H1 (cell line): ENCODE measurements at regions not wholly inside any gene's neighbourhood (a gene's known extent, or its start where the extent isn't known, plus 50 kb on each side); places are given as distances from the start of the nearest gene placed in this dataset.

ENCODE experiments used
- CBX5 ChIP-seq: fragments of 300-800, 300-1000 bp; sonication (generic); IDR thresholded peaks from 2 replicates; pipeline ENCODE4 v1.7.1; 2016; ENCODE audit warnings: antibody characterized with exemption, low read length, low read depth
- EP300 ChIP-seq, 2 experiments: IDR thresholded peaks; 1 replicate in 1 of 2; 2 replicates in 1 of 2; pipeline ENCODE4 v1.6.1; 2011 to 2012; ENCODE audit warnings: low read depth in 2 of 2, low read length in 2 of 2, mild to moderate bottlenecking in 2 of 2, borderline replicate concordance in 1 of 2, inconsistent platforms in 1 of 2, moderate library complexity in 1 of 2
- POLR2AphosphoS5 ChIP-seq: IDR thresholded peaks from 2 replicates; pipeline ENCODE4 v1.6.1; 2011; ENCODE audit warnings: low read depth, low read length
- TAF7 ChIP-seq: optimal IDR thresholded peaks from 2 replicates; pipeline ENCODE3; 2011; ENCODE audit warnings: low read depth, mild to moderate bottlenecking, inconsistent platforms, low read length, moderate library complexity, borderline replicate concordance
- TCF12 ChIP-seq: IDR thresholded peaks from 2 replicates; pipeline ENCODE4 v1.6.1; 2011; ENCODE audit warnings: low read depth, mild to moderate bottlenecking, low read length
- TF ChIP-seq, protein P1 (sequence below): fragments of 300-600 bp; sonication (generic); IDR thresholded peaks from 2 replicates; pipeline ENCODE4 v1.7.1; 2012; ENCODE audit warnings: low read length, moderate library complexity, mild to moderate bottlenecking, inconsistent platforms; ENCODE audit not compliant: insufficient replicate concordance
- TF ChIP-seq, protein P2 (sequence below), 3 experiments: IDR thresholded peaks; 1 replicate in 2 of 3; 2 replicates in 1 of 3; pipeline versions ENCODE4 v1.5.1 to v1.6.1; 2011; ENCODE audit warnings: low read length in 3 of 3, mild to moderate bottlenecking in 3 of 3, inconsistent platforms in 2 of 3, low read depth in 1 of 3, moderate library complexity in 1 of 3; ENCODE audit not compliant: insufficient read depth in 1 of 3; ENCODE audit errors: control extremely low read depth in 1 of 3

DNA sequence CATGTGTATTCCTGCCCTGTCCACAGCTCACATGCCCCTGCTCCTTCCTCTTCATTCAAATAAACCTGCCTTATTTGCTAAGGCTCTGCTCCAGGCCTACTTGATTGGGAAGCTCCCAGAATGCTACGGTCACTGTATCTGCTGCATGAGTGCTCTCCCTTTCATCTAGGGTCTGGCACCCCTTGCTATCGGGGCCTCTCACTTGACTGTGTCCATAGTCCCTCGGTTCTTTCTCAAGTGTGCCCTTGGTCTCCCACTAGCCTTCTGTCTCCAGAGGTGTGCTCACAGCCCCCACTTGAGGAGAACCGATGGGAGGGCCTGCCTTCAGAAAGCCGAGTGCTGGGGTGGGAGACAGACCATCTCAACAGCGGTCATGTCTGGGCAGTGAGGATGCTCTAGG, 57.4 kb upstream of the NMNAT3 start (continued):
- TF ChIP-seq, protein P1, sequence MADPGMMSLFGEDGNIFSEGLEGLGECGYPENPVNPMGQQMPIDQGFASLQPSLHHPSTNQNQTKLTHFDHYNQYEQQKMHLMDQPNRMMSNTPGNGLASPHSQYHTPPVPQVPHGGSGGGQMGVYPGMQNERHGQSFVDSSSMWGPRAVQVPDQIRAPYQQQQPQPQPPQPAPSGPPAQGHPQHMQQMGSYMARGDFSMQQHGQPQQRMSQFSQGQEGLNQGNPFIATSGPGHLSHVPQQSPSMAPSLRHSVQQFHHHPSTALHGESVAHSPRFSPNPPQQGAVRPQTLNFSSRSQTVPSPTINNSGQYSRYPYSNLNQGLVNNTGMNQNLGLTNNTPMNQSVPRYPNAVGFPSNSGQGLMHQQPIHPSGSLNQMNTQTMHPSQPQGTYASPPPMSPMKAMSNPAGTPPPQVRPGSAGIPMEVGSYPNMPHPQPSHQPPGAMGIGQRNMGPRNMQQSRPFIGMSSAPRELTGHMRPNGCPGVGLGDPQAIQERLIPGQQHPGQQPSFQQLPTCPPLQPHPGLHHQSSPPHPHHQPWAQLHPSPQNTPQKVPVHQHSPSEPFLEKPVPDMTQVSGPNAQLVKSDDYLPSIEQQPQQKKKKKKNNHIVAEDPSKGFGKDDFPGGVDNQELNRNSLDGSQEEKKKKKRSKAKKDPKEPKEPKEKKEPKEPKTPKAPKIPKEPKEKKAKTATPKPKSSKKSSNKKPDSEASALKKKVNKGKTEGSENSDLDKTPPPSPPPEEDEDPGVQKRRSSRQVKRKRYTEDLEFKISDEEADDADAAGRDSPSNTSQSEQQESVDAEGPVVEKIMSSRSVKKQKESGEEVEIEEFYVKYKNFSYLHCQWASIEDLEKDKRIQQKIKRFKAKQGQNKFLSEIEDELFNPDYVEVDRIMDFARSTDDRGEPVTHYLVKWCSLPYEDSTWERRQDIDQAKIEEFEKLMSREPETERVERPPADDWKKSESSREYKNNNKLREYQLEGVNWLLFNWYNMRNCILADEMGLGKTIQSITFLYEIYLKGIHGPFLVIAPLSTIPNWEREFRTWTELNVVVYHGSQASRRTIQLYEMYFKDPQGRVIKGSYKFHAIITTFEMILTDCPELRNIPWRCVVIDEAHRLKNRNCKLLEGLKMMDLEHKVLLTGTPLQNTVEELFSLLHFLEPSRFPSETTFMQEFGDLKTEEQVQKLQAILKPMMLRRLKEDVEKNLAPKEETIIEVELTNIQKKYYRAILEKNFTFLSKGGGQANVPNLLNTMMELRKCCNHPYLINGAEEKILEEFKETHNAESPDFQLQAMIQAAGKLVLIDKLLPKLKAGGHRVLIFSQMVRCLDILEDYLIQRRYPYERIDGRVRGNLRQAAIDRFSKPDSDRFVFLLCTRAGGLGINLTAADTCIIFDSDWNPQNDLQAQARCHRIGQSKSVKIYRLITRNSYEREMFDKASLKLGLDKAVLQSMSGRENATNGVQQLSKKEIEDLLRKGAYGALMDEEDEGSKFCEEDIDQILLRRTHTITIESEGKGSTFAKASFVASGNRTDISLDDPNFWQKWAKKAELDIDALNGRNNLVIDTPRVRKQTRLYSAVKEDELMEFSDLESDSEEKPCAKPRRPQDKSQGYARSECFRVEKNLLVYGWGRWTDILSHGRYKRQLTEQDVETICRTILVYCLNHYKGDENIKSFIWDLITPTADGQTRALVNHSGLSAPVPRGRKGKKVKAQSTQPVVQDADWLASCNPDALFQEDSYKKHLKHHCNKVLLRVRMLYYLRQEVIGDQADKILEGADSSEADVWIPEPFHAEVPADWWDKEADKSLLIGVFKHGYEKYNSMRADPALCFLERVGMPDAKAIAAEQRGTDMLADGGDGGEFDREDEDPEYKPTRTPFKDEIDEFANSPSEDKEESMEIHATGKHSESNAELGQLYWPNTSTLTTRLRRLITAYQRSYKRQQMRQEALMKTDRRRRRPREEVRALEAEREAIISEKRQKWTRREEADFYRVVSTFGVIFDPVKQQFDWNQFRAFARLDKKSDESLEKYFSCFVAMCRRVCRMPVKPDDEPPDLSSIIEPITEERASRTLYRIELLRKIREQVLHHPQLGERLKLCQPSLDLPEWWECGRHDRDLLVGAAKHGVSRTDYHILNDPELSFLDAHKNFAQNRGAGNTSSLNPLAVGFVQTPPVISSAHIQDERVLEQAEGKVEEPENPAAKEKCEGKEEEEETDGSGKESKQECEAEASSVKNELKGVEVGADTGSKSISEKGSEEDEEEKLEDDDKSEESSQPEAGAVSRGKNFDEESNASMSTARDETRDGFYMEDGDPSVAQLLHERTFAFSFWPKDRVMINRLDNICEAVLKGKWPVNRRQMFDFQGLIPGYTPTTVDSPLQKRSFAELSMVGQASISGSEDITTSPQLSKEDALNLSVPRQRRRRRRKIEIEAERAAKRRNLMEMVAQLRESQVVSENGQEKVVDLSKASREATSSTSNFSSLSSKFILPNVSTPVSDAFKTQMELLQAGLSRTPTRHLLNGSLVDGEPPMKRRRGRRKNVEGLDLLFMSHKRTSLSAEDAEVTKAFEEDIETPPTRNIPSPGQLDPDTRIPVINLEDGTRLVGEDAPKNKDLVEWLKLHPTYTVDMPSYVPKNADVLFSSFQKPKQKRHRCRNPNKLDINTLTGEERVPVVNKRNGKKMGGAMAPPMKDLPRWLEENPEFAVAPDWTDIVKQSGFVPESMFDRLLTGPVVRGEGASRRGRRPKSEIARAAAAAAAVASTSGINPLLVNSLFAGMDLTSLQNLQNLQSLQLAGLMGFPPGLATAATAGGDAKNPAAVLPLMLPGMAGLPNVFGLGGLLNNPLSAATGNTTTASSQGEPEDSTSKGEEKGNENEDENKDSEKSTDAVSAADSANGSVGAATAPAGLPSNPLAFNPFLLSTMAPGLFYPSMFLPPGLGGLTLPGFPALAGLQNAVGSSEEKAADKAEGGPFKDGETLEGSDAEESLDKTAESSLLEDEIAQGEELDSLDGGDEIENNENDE, result no peak
- TF ChIP-seq TCF12 (no peak), EP300 (IDR thresholded peaks at IDR 0.05; ENCODE audit: borderline replicate concordance in 1 of 2, low read depth in 2 of 2, low read length in 2 of 2) (no peak), TAF7 (no peak), CBX5 (no peak), POLR2AphosphoS5 (no peak)
- TF ChIP-seq, protein P2, sequence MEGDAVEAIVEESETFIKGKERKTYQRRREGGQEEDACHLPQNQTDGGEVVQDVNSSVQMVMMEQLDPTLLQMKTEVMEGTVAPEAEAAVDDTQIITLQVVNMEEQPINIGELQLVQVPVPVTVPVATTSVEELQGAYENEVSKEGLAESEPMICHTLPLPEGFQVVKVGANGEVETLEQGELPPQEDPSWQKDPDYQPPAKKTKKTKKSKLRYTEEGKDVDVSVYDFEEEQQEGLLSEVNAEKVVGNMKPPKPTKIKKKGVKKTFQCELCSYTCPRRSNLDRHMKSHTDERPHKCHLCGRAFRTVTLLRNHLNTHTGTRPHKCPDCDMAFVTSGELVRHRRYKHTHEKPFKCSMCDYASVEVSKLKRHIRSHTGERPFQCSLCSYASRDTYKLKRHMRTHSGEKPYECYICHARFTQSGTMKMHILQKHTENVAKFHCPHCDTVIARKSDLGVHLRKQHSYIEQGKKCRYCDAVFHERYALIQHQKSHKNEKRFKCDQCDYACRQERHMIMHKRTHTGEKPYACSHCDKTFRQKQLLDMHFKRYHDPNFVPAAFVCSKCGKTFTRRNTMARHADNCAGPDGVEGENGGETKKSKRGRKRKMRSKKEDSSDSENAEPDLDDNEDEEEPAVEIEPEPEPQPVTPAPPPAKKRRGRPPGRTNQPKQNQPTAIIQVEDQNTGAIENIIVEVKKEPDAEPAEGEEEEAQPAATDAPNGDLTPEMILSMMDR (IDR thresholded peaks at IDR 0.05; ENCODE audit: control extremely low read depth in 1 of 3, insufficient read depth in 1 of 3, low read depth in 1 of 3, low read length in 3 of 3), result no peak
